ENCODE measurements at regions not wholly inside any gene's neighbourhood (a gene's known extent, or its start where the extent isn't known, plus 50 kb on each side); places are given as distances from the start of the nearest gene placed in this dataset.

GRCh38 chr4:38414410-38414809 is 249.6 kb upstream of the KLF3 start:
- no peak for TF ChIP-seq CTCF (IDR thresholded peaks at IDR 0.05; ENCODE audit: insufficient read depth, low read length, poor library complexity, severe bottlenecking)
- no peak for TF ChIP-seq EZH2phosphoT487 (conservative IDR thresholded peaks at IDR 0.05; ENCODE audit: low read length)

All from SU-DHL-6 (cell line).